Keratinocyte (primary cell): ENCODE measurements at regions not wholly inside any gene's neighbourhood (a gene's known extent, or its start where the extent isn't known, plus 50 kb on each side); places are given as distances from the start of the nearest gene placed in this dataset.

Experiments
- CTCF ChIP-seq, 3 experiments: IDR thresholded peaks in 1 of 3; conservative IDR thresholded peaks in 1 of 3; optimal IDR thresholded peaks in 1 of 3; 2 replicates in 2 of 3; 3 replicates in 1 of 3; pipeline versions ENCODE3 to v1.5.1; 2011; ENCODE audit warnings: low read length in 3 of 3, mild to moderate bottlenecking in 3 of 3, moderate library complexity in 2 of 3, control low read depth in 1 of 3, inconsistent platforms in 1 of 3; ENCODE audit not compliant: insufficient read depth in 2 of 3; ENCODE audit errors: extremely low read depth in 1 of 3
- EZH2 ChIP-seq: IDR thresholded peaks from one replicate; pipeline ENCODE4 v1.6.1; 2012; ENCODE audit warnings: inconsistent platforms, mild to moderate bottlenecking, low read length, moderate library complexity

DNA sequence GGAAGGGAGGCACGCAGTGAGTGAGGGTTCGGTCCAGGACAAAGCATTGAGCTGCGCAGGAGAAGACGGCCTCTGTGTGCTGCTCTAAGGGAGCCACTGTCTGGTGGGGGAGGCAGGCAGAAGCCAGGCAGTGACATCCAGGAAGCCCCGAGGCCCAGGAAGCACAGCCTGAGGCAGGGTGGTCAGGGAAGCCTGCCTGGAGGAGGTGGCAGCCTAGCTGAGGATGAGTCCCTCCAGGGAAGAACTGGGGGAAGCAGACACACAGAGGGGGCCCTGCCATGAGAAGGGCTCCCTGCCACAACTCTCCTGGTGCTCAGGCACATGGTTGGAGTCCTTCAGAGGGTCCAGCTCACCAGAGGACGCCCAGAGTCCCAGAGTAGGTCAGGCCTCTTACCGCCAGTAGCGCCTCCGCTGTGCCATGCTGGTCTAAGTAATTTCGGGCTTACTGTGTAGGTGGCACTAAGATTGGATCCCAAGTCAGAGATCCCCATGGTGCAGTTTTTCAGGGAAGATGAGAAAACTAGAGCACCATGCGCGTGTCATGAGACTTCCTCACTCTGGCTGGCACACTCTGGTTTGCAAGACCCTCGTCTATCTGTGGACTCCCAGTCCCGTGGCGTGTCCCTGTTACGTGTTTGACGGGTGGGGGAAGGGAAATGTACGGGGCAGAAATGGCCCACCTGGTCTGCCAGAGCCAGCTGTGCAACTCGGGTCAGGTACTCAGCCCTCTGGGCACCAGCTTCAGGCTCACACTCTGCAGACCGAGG lies 887.2 kb downstream of the BRD1 start:
- TF ChIP-seq CTCF (optimal IDR thresholded peaks at IDR 0.05 in 1 of 3, IDR thresholded peaks at IDR 0.05 in 1 of 3, conservative IDR thresholded peaks at IDR 0.05 in 1 of 3; ENCODE audit: extremely low read depth in 1 of 3, insufficient read depth in 2 of 3, low read length in 3 of 3) = no peak
- no peak for TF ChIP-seq EZH2
